ENCODE measurements at regions not wholly inside any gene's neighbourhood (a gene's known extent, or its start where the extent isn't known, plus 50 kb on each side); places are given as distances from the start of the nearest gene placed in this dataset.

GRCh38 chr5:110112348-110112747 lies 422.6 kb downstream of the MAN2A1 start:
- no peak overlapping the region for H2BK20ac ChIP-seq (ENCODE audit: low read length)
- no peak overlapping the region for H4K91ac ChIP-seq (replicated peaks; ENCODE audit: insufficient read length, low read length)
- no peaks in the 10 kb centered on the region; a peak in 1 of 4 replicates for H3K9me3 ChIP-seq (ENCODE audit: insufficient read depth in 2 of 2, low read depth in 1 of 2, low read length in 1 of 2)
- no peak overlapping the region for H3K23ac ChIP-seq (ENCODE audit: insufficient read length)
- H2BK15ac ChIP-seq (ENCODE audit: low read length) = no peak overlapping the region
- no peak overlapping the region for H3K4me2 ChIP-seq (ENCODE audit: insufficient read depth in 1 of 2, low read depth in 2 of 2, low read length in 2 of 2)
- ChIA-PET CTCF (ENCODE audit: partially characterized antibody) (no interaction called here), POLR2A (ENCODE audit: partially characterized antibody) (no interaction called here)
- no peaks in the 10 kb centered on the region for H3K36me3 ChIP-seq (ENCODE audit: control insufficient read depth in 2 of 4, insufficient read depth in 4 of 4, low read length in 3 of 4)
- no peak overlapping the region for H3K4ac ChIP-seq (replicated peaks; ENCODE audit: insufficient read length, low read depth, low read length)
- no peak overlapping the region for H3K4me3 ChIP-seq (ENCODE audit: extremely low read depth in 1 of 4, insufficient read depth in 2 of 4, low read depth in 3 of 4, low read length in 4 of 4)
- H4K20me1 ChIP-seq (replicated peaks in 1 of 2; ENCODE audit: control insufficient read depth in 1 of 2, insufficient read depth in 2 of 2, low read length in 2 of 2) = no peaks in the 10 kb centered on the region
- H3K23me2 ChIP-seq (ENCODE audit: low read depth, low read length) = no peaks in the 10 kb centered on the region; the same call in 1 of the 2 replicates
- no peak overlapping the region for H2BK5ac ChIP-seq (ENCODE audit: low read depth, low read length)
- no peak overlapping the region for H2BK12ac ChIP-seq (ENCODE audit: low read depth, low read length)
- no peaks in the 10 kb centered on the region for H3K79me2 ChIP-seq (ENCODE audit: control insufficient read depth in 1 of 2, insufficient read depth in 2 of 2, low read length in 2 of 2)
- no peaks in the 10 kb centered on the region for H3K27me3 ChIP-seq (replicated peaks in 1 of 4; ENCODE audit: control insufficient read depth in 3 of 4, extremely low read depth in 1 of 4, insufficient read depth in 3 of 4, low read length in 3 of 4)
- no peak overlapping the region for H3K18ac ChIP-seq (ENCODE audit: extremely low read depth, low read length)
- TF ChIP-seq CEBPB (IDR thresholded peaks at IDR 0.05; ENCODE audit: low read depth, low read length) (no peak), KDM1A (IDR thresholded peaks at IDR 0.05; ENCODE audit: borderline replicate concordance, low read length) (no peak), CHD1 (IDR thresholded peaks at IDR 0.05; ENCODE audit: low read depth, low read length) (no peak), RFX5 (IDR thresholded peaks at IDR 0.05; ENCODE audit: borderline replicate concordance, low read depth, low read length) (no peak), KDM5A (IDR thresholded peaks at IDR 0.05; ENCODE audit: low read length) (no peak), CTBP2 (IDR thresholded peaks at IDR 0.05; ENCODE audit: borderline replicate concordance, insufficient read depth, insufficient read length, low read length) (no peak), CREB1 (IDR thresholded peaks at IDR 0.05) (no peak), TAF7 (optimal IDR thresholded peaks at IDR 0.05; ENCODE audit: borderline replicate concordance, low read depth, low read length) (no peak), SIX5 (IDR thresholded peaks at IDR 0.05; ENCODE audit: low read depth, low read length) (no peak), TBP (IDR thresholded peaks at IDR 0.05; ENCODE audit: low read depth, low read length) (no peak), HDAC2 (IDR thresholded peaks at IDR 0.05; ENCODE audit: borderline replicate concordance in 1 of 2, low read depth in 2 of 2, low read length in 2 of 2) (no peak)
- DNase-seq (ENCODE audit: low read depth in 1 of 2, low spot score in 2 of 2) = no peak
- H4K8ac ChIP-seq (ENCODE audit: extremely low read depth, insufficient read depth, low read length) = no peak overlapping the region
- H3K4me1 ChIP-seq (replicated peaks in 1 of 4; ENCODE audit: control insufficient read depth in 3 of 4, insufficient read depth in 4 of 4, low read length in 3 of 4) = no peaks in the 10 kb centered on the region
- no peak overlapping the region for H2BK120ac ChIP-seq (replicated peaks; ENCODE audit: low read depth, low read length)
- no peak overlapping the region for H2AFZ ChIP-seq (ENCODE audit: low read length)
- no peak overlapping the region for H2AK5ac ChIP-seq (ENCODE audit: low read depth, low read length)
- no peak overlapping the region for H3K56ac ChIP-seq (replicated peaks; ENCODE audit: insufficient read length, low read depth, low read length)
- no peak overlapping the region for H4K5ac ChIP-seq (ENCODE audit: insufficient read length, low read depth, low read length)
- FAIRE-seq = no peak
- no peak overlapping the region for H3K27ac ChIP-seq (ENCODE audit: low read depth, low read length)
- H3K14ac ChIP-seq (ENCODE audit: insufficient read length) = no peak overlapping the region
- H3K79me1 ChIP-seq (ENCODE audit: low read depth, low read length) = no peaks in the 10 kb centered on the region
- H3K9ac ChIP-seq (replicated peaks in 1 of 4; ENCODE audit: extremely low read depth in 1 of 4, low read depth in 3 of 4, low read length in 3 of 4) = no peak overlapping the region
